GM12872 (cell line): ENCODE measurements at regions not wholly inside any gene's neighbourhood (a gene's known extent, or its start where the extent isn't known, plus 50 kb on each side); places are given as distances from the start of the nearest gene placed in this dataset.

Experiments
- CTCF ChIP-seq: IDR thresholded peaks from 3 replicates; pipeline ENCODE4 v1.5.1; 2011; ENCODE audit warnings: low read depth, mild to moderate bottlenecking, low read length, moderate library complexity; ENCODE audit not compliant: insufficient read depth

- TF ChIP-seq CTCF, result no peak
Measured at GRCh38 chr18:7485616-7486015, 81.5 kb upstream of the PTPRM start.

GRCh38 chr18:7488571-7488970 lies 78.5 kb upstream of the PTPRM start:
- no peak for TF ChIP-seq CTCF

- no peak for TF ChIP-seq CTCF
Measured at GRCh38 chr18:7490104-7490503, 77.0 kb upstream of the PTPRM start.

- TF ChIP-seq CTCF, result no peak
Measured at GRCh38 chr18:7492385-7492784, 74.7 kb upstream of the PTPRM start.

- TF ChIP-seq CTCF, result no peak
Measured at GRCh38 chr18:7497081-7497480, 70.0 kb upstream of the PTPRM start.

- TF ChIP-seq CTCF, result no peak
Measured at GRCh38 chr18:7511106-7511505, 56.0 kb upstream of the PTPRM start.

GRCh38 chr18:7512348-7512747 lies 54.8 kb upstream of the PTPRM start:
- TF ChIP-seq CTCF, result no peak

- no peak for TF ChIP-seq CTCF
Measured at GRCh38 chr18:7512990-7513389, 54.1 kb upstream of the PTPRM start.
